Upper lobe of right lung (tissue), 1 donor: ENCODE measurements at regions not wholly inside any gene's neighbourhood (a gene's known extent, or its start where the extent isn't known, plus 50 kb on each side); places are given as distances from the start of the nearest gene placed in this dataset.
A peak's percentile ranks its signal among the peaks of the same experiment; 100 is the strongest.

ENCODE experiments used
- ATAC-seq: fragments of 200-7000 bp; cut with Tn5 transposase; one replicate; pipeline ENCODE4 v1.9.1; 2020; ENCODE audit warnings: mild to moderate bottlenecking, moderate library complexity
- DNase-seq: peaks from one replicate; pipeline ENCODE4 v3.0.0-alpha.2; 2020
- H3K27ac ChIP-seq: fragments of 200-600 bp; one replicate; pipeline ENCODE4 v1.8.0; 2022
- H3K27me3 ChIP-seq: fragments of 200-600 bp; one replicate; pipeline ENCODE4 v1.8.0; 2022; ENCODE audit warnings: mild to moderate bottlenecking
- H3K36me3 ChIP-seq: fragments of 200-600 bp; one replicate; pipeline ENCODE4 v1.8.0; 2022
- H3K4me1 ChIP-seq: fragments of 200-600 bp; one replicate; pipeline ENCODE4 v1.8.0; 2022
- H3K4me3 ChIP-seq: fragments of 200-600 bp; one replicate; pipeline ENCODE4 v1.8.0; 2022; ENCODE audit warnings: mild to moderate bottlenecking
- H3K9me3 ChIP-seq: fragments of 200-600 bp; one replicate; pipeline ENCODE4 v1.8.0; 2022
- intact Hi-C: fragments of 100-400 bp; cut with DNase I; formaldehyde crosslinking; loops from one replicate; pipeline ENCODE4 v1.11.0; 2022
- TF ChIP-seq, protein P1 (sequence below): fragments of 200-600 bp; IDR thresholded peaks from one replicate; pipeline ENCODE4 v1.8.0; 2022; ENCODE audit warnings: antibody characterized with exemption
- donor health status: DM: no; HTN: yes; CAD: no; lungs with severe emphysema.

DNA sequence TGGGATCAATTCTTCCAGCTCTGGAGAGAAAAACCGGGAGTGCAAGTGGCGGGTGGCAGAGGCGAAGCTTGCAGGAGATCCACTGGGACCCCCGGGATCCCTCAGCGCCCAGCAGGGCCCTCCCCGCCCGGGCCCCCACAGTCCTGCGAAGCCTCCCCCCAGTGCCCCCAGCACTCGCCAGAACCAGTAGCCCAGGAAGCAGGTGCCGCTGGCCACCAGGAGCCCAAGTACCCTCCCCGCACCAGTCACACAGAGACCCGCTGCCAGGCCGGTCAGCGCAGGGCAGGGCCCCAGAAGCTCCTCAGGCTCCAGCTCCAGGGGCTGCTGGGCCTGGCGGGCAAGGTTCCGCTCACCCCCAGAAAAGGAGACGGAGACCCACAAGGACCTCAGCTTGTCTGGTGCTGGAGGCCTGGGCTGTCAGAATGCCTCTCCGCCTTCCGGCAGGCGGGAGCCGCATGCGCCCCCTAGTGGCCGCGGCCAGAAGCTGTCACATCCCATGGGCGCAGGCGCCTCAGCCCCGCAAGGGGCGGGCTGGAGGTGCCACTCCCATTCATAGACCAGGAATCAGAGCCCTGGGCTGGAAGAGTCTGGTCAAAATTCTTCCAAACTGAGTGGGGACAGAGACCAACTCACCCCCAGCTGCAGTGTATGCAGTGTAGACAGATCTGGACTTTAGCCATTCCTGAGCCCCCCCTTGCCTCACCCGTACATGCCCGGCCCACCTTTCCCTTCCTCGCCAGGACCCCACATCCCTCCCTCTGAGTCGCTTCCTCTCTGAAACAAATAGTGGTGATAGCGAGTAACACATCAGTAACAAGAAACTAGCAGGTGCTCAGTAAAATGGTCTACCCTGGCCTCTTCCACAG is 1002.3 kb downstream of the KCNJ18 start:
- H3K27ac ChIP-seq: no peak overlapping the region
- DNase-seq: no peak
- intact Hi-C loops: no loop called here
- H3K36me3 ChIP-seq: no peaks in the 10 kb centered on the region
- peaks cover 9% of the 10 kb centered on the region for H3K9me3 ChIP-seq
- H3K4me3 ChIP-seq: no peak overlapping the region
- no peaks in the 10 kb centered on the region for H3K27me3 ChIP-seq
- ATAC-seq: peak; percentile 24
- TF ChIP-seq, protein P1, sequence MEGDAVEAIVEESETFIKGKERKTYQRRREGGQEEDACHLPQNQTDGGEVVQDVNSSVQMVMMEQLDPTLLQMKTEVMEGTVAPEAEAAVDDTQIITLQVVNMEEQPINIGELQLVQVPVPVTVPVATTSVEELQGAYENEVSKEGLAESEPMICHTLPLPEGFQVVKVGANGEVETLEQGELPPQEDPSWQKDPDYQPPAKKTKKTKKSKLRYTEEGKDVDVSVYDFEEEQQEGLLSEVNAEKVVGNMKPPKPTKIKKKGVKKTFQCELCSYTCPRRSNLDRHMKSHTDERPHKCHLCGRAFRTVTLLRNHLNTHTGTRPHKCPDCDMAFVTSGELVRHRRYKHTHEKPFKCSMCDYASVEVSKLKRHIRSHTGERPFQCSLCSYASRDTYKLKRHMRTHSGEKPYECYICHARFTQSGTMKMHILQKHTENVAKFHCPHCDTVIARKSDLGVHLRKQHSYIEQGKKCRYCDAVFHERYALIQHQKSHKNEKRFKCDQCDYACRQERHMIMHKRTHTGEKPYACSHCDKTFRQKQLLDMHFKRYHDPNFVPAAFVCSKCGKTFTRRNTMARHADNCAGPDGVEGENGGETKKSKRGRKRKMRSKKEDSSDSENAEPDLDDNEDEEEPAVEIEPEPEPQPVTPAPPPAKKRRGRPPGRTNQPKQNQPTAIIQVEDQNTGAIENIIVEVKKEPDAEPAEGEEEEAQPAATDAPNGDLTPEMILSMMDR: no peak
- no peaks in the 10 kb centered on the region for H3K4me1 ChIP-seq

DNA sequence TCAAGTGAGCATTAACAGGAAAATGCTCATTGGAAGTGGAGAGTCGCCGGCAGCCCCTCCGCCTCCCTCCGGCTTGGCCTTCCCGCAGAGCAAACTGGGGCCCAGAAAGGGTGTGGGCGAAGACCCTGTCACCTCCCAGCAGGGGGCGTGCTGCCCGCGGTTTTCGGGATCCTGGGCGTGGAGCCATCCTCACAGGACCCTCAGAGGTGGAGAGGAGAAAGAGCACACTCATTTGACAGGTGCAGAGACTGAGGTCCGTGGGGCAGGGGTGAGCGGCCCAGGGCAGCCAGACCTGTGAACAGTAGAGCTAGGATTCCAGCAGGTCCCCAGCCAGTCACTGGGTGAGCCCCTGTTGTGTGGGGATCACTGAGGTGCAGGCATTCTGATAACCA is 1002.9 kb downstream of the KCNJ18 start:
- intact Hi-C loops: no loop called here
- H3K36me3 ChIP-seq: no peaks in the 10 kb centered on the region
- ATAC-seq: peak; percentile 20
- H3K4me1 ChIP-seq: no peaks in the 10 kb centered on the region
- no peaks in the 10 kb centered on the region for H3K27me3 ChIP-seq
- DNase-seq: no peak
- no peak overlapping the region for H3K4me3 ChIP-seq
- peaks cover 2% of the 10 kb centered on the region for H3K9me3 ChIP-seq
- TF ChIP-seq, protein P1: no peak
- no peak overlapping the region for H3K27ac ChIP-seq

DNA sequence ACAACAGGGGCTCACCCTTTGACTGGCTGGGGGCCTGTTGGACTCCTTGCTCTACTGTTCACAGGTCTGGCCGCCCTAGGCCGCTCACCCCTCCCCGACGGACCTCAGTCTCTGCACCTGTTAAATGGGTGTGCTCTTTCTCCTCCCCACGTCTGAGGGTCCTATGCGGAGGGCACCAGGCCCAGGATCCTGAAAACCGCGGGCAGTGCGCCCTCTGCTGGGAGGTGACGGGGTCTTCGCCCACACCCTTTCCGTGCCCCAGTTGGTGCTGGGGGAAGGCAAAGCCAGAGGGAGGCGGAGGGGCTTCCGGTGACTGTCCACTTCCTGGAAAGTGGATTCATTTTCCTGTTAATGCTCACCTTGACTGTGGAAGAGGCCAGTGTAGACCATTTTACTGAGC is 1010.9 kb downstream of the KCNJ18 start:
- Histone ChIP-seq H3K9me3 (no peaks in the 10 kb centered on the region), H3K36me3 (no peaks in the 10 kb centered on the region), H3K27me3 (no peaks in the 10 kb centered on the region), H3K27ac (no peak overlapping the region), H3K4me3 (no peak overlapping the region), H3K4me1 (no peaks in the 10 kb centered on the region)
- intact Hi-C loops: no loop called here
- ATAC-seq (peak; percentile 26), DNase-seq (no peak)
- TF ChIP-seq, protein P1: no peak

DNA sequence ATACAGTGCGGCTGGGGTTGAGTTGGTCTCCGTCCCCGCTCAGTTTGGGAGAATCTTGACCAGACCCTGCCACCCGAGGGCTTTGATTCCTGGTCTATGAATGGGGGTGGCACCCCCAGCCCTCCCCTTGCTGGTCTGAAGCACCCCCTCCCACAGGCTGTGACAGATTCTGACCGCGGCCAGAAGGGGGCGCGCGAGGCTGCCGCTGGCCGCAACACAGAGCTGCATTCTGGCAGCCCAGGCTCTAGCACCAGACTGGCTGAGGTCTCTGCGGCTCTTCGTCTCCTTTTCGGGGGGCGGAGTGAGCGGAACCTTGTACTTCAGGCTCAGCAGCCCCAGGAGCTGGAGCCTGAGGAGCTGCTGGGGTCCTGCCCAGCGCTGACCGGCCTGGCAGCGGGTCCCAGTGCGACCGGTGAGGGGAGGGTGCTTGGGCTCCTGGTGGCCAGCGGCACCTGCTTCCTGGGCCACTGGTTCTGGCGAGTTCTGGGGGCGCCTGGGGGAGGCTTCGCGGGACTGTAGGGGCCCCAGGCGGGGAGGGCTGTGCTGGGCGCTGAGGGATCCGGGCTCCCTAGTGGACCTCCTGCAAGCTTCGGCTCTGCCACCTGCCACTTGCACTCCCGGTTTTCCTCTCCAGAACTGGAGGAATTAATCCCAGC is 1011.6 kb downstream of the KCNJ18 start:
- H3K4me1 ChIP-seq: no peaks in the 10 kb centered on the region
- TF ChIP-seq, protein P1: no peak
- intact Hi-C loops: no loop called here
- no peak for ATAC-seq
- no peaks in the 10 kb centered on the region for H3K36me3 ChIP-seq
- no peak overlapping the region for H3K27ac ChIP-seq
- no peaks in the 10 kb centered on the region for H3K9me3 ChIP-seq
- no peaks in the 10 kb centered on the region for H3K27me3 ChIP-seq
- no peak for DNase-seq
- H3K4me3 ChIP-seq: no peak overlapping the region

DNA sequence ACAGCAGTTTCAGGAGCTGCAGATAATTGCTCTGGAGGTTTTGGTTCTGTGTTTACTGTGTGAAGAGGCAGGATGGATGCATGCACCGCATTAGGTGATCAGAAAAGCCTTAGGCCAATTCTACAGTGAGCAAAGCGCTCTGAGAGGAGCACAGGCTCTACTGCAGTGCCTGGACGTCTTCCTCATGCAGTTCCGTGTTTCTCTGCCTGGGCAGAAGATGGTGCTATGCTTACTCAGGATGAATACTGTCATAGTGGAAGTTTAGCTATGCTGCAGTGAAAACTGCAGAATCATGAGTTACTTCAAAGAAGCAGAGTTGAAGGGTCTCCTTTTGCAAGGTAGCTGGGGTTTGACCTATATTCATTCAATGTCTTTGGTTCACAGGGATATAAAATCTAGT is 1012.4 kb downstream of the KCNJ18 start:
- no peak overlapping the region for H3K27ac ChIP-seq
- ATAC-seq (no peak), DNase-seq (no peak)
- H3K27me3 ChIP-seq: no peaks in the 10 kb centered on the region
- no peaks in the 10 kb centered on the region for H3K4me1 ChIP-seq
- no peak overlapping the region for H3K4me3 ChIP-seq
- TF ChIP-seq, protein P1: no peak
- no peaks in the 10 kb centered on the region for H3K36me3 ChIP-seq
- intact Hi-C loops: no loop called here
- no peaks in the 10 kb centered on the region for H3K9me3 ChIP-seq
